GM21723 (cell line): ENCODE measurements at regions not wholly inside any gene's neighbourhood (a gene's known extent, or its start where the extent isn't known, plus 50 kb on each side); places are given as distances from the start of the nearest gene placed in this dataset.

Experiments
- ATAC-seq: cut with Tn5 transposase; IDR thresholded peaks from one replicate; pipeline ENCODE4 v1.9.1; 2021; ENCODE audit warnings: mild to moderate bottlenecking, moderate library complexity; ENCODE audit not compliant: unreplicated experiment

DNA sequence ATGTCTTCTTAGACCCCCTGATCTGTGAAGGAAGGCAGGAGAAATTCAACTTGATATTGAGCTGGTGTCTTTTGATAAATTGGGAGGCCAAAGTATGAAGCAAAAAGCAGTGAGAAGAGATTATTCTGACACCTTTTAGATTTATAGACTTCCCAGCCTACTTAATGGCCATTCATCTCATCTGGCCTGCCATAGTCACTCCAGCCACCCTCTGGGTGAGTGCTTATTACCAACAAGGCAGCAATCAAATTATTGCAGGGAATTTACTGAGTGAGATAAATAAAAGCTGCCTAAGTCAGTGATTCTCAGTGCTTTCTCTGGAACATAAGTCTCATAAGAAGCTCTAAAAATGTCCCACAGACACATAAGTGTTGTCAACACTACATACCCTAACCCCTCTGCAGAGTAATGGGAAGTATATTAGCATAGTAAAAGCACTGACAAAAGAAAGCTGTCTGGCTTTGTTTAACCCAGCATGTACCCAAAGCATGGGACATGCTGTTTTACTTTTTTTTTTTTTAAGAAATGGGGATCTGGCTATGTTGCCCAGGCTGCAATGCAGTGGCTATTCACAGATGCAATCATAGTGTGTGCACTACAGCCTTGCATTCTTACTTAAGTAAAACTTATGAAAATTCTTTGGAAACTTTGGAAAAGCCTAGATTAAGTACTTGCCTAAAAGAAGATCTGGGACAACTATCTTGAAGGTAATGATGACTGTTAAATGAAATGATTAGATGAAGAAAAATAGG, 725.3 kb downstream of the TUSC7 start:
- ATAC-seq: no peak

DNA sequence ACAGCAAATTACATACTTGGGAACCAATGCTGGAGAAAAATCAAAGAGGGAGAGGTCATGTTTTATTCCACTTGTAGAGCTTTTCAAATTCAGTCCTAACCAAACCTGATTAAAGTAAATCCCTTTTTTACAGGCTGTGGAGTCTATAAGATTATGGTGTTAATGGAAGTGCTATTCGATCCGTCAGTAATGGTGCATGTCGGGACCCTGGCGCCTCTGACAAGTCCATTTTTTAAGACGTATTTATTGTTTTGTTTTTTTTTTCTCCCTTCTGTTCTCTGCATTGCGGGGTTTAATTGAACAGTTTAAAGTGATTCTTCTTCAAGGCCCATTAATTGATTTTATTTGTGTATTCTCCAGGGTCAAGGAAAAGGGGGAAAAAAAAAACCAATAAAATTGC, 725.9 kb downstream of the TUSC7 start:
- no peak for ATAC-seq

DNA sequence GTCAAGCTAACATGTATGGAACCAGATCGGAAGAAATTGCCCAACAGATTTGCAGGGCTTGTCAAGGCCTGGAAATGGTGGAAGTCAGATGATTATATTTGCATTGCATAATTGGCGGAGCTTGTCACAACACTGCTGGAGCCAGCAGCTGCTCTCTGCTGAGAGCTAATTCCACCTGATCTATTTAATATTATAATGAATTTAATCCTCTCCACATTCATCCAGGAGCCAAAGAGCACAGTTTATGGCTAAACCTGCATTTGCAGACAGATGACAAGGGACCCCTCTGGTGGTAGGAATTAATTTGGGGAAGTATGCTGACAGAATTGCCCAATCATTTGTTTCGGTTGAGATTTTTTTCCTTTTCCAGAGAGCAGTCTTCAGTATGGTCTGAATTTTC, 730.2 kb downstream of the TUSC7 start:
- no peak for ATAC-seq

DNA sequence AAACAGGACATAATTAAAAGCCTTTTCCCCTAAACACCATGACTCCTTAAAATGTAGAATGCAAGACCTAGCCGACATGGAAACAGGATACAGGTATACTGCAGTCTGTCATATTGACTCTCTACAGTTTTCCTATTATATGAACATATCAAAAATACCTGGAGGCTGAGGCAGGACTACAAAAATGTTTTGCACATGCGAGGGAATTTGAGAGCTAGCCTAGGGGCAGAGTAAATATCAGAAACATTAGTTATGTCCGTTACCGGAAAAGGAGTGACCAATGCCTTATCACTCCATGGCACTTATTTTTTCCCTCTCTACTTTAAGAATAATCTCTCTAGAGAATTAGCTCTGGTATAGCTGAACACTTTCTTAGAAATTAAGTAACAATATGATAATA, 732.3 kb downstream of the TUSC7 start:
- ATAC-seq: no peak

DNA sequence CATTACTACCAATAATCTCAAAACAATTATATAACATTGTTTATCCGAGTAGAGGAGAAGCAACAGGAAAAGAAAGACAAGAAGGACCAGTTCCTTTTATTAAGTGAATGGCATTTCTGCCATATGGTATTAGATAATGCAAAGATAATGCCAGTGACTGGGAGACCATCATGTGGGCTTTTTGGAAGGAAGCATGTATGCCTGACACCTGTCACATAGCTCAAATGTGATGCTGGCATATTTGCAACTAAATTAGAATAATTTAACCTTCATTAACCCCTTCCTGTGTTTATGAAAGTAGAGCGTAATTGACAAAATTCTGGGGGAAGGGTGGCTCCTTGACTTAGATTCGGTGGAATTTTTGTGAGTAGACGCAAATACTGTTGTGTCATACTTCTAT, 733.0 kb downstream of the TUSC7 start:
- no peak for ATAC-seq

DNA sequence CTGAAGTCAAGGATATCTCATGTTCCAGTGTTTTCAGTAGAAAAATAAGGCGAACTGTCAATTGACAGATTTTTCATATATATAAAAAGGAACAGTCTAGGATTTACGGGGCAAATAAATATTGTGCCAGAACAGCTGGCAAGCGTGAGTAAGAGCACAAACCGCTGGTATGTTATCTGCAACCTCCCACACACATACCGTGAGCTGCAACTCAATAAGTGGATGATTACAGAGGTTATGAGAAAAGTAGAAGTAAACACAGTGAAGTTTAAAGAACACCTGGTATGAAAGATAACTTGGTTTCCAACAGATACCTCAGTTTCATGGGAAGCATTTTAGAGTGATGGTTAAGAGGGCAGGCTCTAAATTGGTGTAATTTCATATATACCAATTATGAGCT, 733.4 kb downstream of the TUSC7 start:
- no peak for ATAC-seq

DNA sequence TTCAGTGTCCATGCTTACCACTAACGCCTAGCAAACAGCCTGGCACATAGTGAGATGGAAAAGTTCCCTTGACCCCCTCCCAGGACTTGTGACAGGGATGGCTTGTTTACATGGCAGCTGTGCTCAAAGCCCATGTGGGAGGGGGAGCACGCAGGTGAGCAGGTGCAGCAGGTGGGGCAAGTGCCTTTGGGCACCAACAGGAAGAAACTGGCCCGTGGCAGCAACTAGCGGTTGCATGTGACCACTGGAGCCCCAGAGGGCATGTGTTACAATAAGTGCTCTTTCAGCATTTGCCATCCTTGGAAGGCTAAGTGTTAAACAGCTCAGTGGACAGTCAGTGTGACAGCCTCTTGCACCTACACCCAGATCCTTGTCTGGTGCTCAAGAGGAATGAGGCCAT, 734.6 kb downstream of the TUSC7 start:
- ATAC-seq: no peak

DNA sequence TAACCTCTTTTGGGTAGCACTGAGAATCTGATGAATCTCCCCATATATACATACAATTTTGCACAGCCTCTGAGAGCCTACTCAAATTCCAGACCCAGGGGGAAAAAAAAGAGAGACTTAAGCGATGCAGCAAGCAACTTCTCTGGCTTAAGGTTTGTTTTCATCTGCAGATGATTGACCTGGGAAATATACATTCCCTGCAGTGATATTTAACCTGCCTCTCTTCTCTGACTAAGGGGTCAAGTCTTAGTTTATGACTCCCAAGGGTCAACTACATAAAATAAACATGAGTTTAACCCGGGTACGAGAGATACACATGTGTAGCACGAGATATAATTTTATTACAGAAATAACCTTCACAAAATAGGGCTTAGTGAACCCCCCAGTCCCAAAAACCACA, 737.8 kb downstream of the TUSC7 start:
- ATAC-seq: no peak

DNA sequence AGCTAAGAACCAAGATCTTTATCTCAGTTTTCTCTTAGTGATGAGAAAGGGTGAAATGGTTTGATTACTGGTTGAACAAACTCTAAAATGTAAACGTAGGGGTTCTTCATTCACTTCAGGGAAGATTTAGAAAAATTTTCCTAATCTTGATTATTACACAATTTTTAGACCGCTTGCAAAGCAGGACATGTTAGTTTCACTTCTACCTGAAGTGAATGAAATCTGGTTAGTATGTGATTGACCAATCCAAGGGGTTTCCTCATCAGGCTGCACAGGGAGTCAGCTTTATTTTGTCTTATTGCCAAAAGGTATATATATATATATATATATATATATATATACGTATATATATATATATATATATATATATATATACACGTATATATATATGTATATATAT, 740.4 kb downstream of the TUSC7 start:
- no peak for ATAC-seq

DNA sequence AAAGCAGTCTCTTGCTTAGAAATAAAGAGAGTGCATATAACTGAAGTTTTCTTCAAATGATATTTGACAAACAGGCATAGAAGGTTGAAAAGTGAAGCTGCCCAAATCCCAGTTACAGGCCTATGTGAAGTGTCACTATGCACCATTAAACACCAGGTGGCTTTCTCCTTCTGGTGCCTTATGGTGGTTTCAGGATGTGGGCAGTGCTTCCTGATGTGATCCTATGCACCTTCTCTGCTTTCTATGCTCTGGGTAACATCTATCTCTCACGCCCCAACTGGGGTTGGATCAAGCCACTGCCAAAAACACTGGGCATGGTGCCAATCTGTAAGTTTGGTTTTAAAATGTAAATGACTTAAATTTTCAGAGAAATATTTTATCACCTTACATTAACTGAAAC, 744.7 kb downstream of the TUSC7 start:
- no peak for ATAC-seq

DNA sequence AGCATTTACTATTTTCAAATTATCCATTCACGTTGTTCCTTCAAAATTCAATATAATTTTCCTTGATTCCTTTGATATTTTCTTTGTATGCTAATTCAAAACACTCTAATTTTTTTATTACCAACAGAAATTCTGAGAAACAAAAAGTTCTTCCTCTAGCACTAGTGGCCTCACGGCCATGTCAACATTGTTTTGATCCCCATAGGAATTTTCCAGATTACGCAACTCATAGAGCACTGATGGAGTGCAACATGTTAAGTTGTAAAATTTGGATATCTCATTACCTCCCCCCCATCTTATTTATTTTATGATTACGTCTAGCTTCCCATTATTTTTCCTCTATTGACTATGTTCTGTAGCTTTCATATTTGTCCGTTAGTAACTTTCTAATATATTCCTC, 745.3 kb downstream of the TUSC7 start:
- ATAC-seq: no peak

DNA sequence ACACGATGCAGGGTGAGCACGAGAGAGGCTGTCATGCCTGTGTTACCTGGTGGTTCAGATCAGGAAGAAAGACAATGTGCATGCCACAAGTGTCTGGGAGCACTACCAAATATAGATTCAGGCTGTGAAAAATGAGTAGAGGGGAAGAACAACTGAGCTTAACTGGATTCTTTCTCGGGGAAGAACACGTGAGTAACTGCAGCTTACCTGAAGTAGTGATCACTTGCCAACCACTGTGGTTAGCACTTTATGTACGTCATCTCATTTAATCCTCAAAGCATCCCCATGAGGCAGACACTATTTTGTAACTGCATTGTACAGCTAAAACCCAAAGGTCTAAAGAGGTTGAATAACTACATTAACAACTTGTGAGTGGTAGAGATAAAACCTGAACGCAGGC, 746.2 kb downstream of the TUSC7 start:
- no peak for ATAC-seq

DNA sequence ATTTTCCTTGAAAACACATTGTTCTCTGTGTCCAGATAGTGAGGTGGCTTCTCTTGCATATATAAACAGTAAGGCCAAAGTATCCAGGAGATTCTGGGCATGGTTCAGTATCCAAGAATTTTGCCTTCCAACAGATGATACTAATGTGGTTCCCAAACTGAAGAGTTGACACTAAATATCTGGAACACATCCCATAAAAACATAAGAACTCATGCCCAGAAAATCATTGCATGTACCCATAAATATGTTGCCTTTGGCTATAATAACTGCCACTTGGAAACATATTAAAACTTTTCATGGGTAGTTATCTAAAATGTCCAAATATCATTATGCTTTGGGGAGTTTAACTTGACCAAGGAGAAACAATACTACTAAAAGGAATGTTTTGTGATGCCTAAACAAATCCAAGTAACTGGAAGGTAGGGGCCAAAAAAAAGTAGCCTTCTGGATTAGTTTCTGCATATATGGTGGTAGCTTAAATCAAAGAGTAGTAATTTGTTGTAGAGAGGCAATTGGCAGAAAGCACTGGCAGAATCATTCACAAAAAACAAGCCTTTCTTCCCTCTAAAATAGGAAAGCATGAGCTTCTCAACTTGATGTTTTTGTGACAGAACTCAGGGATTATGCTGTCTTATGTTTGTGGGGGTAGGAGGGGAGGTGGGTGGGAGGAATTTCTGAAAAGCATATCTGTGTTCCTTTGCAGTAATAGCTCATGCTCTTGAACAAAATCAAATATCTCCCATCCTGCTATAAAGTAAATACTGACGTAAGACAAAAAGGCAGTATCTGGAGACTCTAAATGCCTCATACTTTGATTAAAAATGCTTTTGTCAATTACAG, 753.9 kb downstream of the TUSC7 start:
- ATAC-seq: no peak

DNA sequence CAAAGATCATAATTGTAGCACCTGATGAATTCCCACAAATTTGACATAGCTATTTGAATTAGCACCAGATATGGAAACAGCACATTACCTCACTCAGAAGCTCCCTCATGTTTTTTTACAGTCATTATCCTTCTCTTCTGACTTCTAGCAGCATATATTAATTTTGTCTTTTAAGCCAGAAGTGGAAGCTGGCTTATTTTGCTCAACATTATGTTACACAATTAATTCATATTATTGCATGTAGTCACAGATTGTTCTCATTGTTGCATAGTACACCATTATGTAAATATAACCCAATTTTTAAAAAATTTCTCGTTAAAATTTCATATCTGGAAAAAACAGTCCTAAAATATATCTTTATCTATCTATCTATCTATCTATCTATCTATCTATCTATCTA, 762.3 kb downstream of the TUSC7 start:
- no peak for ATAC-seq

DNA sequence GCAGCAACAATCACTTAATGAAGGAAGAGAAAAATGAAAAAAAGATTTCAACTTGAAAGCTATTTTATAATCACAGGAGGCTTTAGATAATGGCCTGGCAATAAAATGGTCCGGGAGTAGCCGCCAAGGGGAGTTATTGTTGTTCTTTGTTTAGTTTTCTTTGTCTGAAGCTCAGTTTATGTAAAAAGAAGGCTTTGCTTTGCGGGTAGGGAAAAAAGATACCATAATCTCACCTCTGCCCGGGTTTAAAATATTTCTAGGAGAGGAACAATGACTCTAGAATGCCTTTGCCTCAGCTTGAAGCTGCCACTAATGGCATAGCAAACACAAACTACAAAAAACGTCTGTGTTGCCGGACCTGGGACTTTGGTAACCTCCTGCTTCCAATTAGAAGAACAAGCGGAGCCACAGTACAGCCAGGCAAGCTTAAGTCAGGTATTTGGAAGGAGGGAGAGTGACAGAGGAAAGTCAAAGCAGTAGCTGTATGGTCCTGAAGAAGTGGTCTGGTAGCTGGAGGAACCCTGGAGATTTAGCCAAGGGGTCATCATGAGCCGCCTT, 764.5 kb downstream of the TUSC7 start:
- no peak for ATAC-seq

DNA sequence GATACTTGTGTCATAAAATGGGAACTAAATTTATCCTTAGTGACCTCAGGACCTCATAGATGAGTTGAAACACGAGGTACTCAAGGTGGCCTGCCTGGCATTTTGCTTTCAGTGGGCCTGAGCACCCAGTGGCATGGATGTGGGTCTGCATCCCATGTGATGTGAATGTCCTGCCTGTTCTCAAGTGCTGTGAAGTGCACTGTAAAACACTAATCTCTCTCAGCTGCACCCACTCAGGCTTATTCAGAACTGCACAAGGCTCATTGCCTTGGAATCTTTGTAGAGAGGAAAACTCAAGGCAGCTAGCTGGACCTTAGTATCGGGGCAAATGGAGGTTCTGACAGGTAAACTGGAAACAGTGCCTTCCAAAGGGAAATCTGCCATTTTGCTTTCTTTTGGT, 767.0 kb downstream of the TUSC7 start:
- ATAC-seq: no peak

DNA sequence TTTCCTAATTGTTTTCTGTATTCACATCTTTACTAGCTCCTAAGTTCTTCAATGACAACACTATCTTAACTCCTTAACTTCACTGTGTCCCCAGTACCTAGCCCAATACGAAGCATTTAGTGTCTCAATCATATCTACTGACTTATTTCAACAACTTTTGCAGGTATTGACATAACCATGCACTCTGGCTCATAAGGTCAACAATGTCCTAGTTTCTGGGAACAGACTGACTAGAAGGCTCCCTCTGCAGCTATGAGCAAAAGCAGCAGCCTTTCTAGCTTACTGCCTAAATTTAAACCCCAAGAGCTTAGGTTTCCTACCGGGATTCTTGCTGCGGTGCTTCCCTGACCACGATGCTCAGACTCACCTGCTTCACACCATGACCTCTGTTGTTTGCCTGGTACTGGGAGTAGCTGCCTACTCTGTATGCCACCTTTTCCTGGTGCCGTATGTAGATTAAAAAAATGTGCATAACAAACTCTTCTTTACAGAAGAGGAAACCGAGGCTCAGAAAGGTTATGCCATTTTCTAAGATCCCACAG, 767.7 kb downstream of the TUSC7 start:
- no peak for ATAC-seq

DNA sequence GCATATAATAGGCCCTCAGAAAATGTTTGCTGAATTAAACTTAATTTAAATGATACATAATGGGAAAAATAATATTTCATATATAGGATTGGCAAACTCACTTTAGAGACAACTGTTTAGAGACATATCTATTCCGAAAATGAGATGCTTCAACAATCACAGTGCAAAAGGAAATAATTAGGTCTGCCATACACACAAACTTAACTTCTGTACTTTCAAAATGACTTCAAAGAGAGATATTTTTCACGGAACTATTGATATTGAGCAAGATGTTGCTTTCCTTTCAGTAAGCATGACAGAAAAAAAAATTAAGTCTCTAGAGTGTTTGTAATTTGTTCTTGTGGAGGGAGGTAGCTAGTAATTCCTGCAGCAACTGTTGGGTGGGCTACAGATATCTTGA, 769.5 kb downstream of the TUSC7 start:
- ATAC-seq: peak; percentile 91

DNA sequence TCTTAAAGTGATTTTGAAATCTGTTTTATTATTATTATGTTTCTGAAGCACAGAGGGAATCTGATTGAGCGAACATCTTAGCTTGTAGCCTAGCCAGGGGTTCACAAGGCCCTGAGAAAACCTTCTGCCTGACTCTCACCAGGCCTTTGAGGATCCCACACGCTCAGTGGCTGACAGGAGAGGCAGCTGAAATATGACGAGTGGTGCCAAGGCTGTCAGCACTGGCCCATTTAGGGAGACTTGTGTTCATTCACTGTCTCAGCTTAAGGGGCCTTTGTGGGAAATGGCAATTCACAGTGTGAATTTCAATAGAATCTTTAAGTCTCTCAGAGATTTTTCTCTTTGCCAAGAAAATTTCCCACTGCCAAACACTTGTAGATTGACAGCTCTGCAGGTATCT, 770.9 kb downstream of the TUSC7 start:
- ATAC-seq: no peak

DNA sequence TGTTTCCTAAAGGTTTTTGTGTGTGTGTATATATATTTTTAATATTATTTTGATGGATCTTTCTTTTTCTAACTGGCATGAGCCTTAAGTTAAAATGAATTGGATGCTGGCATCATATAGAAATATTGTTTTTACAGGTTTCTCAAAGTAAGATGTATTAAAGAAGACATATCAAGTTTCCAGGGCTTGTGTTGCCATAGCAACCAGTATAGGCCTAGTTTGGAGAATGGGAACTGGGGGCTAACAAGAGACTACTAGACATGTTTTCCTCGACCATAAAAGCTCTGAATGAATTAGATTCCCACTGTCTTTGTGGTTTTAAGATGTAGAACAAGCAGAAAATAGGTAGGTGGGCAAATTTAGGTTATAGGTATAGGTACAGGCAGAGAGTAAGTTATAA, 771.4 kb downstream of the TUSC7 start:
- ATAC-seq: no peak

DNA sequence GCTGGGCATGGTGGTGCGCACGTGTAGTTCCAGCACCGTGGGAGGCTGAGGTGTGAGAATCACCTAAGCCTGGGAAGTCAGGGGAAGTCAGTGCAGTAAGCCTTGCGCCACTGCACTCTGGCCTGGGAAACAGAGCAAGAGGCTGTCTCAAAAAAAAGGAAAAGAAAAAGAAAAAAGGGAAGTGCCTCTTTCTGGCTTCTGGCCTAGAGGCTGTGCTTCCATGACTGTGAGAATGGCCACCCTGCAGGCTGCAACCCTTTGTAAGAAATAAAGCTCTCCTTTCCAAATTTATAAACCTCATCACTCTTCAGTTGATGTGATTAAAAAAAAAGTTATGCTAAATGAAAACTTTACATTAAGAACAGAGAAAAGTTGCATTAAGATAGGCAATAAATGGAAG, 774.3 kb downstream of the TUSC7 start:
- no peak for ATAC-seq

DNA sequence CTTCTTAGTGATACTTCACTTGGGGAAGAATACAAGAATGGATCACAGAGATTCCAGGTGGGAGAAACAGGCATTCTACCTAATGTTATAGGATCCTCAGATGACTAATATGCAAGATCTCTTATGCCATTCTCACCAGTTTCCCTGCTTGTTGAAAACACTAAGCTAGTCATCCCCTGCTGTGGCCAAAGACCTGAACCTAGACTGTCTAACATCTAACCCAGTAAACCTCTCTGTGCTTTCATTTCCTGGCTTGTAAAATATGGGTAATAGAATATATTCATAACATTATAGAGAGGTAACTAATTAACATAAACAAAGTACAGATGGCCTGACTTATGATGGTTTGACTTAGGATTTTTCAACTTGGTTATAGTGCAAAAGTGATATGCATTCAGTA, 776.3 kb downstream of the TUSC7 start:
- ATAC-seq: no peak
